GM21515 (cell line): ENCODE measurements at regions not wholly inside any gene's neighbourhood (a gene's known extent, or its start where the extent isn't known, plus 50 kb on each side); places are given as distances from the start of the nearest gene placed in this dataset.

Experiments
- ATAC-seq: cut with Tn5 transposase; IDR thresholded peaks from one replicate; pipeline ENCODE4 v1.9.1; 2021; ENCODE audit not compliant: unreplicated experiment

GRCh38 chr2:144698156-144698555 is 178.2 kb upstream of the ZEB2 start:
- no peak for ATAC-seq

GRCh38 chr2:144695657-144696056 is 175.7 kb upstream of the ZEB2 start:
- no peak for ATAC-seq

GRCh38 chr2:144694456-144694855 is 174.5 kb upstream of the ZEB2 start:
- no peak for ATAC-seq

DNA sequence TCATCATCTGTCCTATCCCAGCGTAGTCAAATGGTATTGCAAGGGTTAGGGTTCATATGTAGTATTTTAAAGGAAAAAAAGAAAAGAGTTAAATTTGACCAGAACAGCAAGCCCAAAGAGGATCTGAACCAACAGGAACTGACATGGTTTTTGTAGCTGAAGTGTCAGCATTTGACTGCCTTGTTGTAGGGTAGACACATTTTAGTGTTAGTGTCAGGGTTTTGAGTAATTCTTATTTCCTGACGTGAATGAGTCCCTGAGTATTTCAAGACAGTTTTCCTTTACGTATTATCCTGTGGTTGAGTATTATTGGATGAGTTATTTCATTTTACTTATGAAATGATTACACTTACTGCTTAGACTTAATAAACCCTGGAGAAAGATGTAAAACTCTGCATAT is 173.3 kb upstream of the ZEB2 start:
- no peak for ATAC-seq

- ATAC-seq = no peak
These were observed 172.7 kb upstream of the ZEB2 start for GRCh38 chr2:144692661-144693060.

DNA sequence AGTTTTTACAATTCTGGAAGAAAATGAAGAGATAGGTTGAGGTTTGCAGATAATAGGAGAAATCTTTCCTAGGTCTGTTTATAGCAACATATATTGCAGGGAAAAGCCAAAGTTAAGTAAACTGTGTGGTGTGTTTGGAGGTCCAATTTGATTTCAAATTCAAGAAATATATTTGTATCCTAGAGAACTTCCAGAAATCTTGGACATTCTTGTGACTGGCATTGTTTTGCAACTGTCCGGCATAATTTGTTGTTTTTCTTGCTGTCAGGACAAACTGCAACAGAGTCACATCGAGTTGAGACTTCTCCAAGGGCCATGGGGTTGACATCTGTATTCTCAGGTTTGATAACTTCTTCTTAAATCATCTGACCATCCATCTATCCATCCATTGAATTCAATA is 170.9 kb upstream of the ZEB2 start:
- ATAC-seq = no peak

GRCh38 chr2:144686518-144687215 is 166.7 kb upstream of the ZEB2 start:
- no peak for ATAC-seq

DNA sequence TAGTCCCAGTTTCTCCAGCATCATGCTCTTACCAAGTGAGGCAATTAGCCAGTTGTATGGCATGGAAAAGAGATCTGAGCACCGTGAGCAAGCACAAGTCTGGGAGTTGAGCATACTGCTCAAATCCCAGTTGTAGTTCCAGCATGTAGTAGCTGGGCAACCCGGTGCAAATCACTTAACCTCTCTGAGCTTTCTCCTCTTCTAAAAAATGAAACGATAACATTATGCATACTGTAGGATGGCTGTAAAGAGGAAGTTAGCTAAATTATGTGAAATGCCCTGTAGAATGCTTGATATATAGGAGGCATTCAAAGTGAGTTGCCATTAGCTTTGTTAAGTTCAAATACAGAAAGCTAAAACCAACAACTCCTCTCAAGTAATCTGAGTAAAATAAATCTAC is 164.0 kb upstream of the ZEB2 start:
- no peak for ATAC-seq

DNA sequence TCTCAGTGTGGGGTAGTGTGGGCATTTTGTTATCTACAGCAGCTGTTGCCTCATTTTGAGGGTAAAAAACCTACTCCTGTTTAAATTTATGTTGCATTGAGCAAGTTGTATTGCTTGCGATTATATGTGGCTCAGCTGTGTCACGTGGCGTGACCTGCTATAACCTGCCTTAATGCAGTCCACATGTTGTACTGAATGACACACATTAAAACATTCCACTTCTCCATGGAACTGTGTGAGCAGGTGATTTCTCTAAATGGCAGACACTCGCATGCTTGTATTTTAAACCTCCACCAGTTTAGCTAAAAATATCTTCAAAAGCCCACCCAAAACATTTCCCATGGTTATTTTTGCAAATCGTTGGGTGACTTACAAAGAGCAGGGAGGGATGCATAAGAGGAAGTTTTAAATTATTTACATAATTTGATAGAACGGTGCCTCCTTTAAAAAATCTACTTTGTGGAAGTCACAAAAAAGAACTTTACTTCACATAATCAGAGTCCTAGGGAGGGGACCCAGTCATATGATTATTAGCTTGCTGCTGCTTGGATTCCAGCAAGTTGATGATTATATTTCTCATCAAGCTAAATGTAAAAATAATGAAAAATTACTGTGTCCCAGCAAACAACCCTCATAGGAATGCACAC is 163.3 kb upstream of the ZEB2 start:
- no peak for ATAC-seq

DNA sequence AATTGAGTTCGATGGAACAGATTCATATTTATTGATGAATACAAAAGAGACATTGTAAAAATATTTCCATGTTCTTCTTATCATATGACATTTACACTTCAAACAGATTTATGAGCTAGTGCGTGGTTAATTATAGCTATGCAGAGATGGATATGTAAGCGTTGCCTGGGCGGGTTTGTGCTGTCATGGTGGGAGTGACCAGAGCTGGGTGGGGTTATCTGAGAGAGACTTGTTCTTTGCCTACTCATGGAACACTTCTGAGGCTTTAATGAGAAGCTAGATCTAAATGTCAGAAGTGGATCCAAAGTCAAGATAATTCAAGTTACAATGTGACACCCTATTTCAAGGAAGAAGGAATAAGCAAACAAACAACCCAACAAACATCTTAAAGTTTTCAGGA is 162.3 kb upstream of the ZEB2 start:
- ATAC-seq = no peak

DNA sequence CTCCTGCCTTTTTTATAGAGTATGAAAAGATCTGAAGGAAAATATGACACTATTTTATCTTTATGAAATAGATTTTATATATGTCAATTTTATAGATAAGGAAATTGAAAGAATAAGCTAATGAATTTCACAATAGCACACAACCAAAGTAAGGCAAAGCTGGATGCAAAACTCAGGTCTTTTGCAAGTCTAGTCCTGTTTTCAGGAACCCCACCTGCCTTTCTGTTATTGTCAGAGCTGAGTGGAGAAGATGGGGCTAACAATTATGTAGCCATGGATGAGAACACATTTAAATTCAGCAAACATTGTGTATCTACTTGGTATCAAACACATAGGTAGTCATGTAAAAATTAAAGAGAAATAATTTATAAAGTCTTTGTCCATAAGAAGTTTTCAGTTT is 161.5 kb upstream of the ZEB2 start:
- ATAC-seq = no peak

DNA sequence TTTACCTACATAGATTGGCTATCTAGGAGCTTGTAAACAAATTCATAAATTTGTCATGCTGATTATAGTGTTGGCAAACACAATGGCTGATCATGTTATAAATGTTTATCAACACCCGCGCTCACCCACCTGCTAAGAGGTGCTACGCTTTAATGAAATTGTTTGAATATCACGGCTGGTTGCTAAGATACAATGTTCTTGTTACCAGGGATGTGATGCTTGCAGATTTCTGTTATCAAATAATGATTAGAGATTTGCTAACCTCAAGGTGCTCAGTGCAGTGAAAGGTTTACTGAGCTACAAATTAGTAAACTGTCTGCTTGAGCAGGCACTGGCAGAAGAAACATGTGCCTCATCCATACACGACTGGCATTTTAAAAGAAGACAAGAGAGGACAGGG is 160.0 kb upstream of the ZEB2 start:
- no peak for ATAC-seq

GRCh38 chr2:144678736-144679135 is 158.8 kb upstream of the ZEB2 start:
- ATAC-seq = no peak

GRCh38 chr2:144675731-144676130 is 155.8 kb upstream of the ZEB2 start:
- ATAC-seq = no peak

DNA sequence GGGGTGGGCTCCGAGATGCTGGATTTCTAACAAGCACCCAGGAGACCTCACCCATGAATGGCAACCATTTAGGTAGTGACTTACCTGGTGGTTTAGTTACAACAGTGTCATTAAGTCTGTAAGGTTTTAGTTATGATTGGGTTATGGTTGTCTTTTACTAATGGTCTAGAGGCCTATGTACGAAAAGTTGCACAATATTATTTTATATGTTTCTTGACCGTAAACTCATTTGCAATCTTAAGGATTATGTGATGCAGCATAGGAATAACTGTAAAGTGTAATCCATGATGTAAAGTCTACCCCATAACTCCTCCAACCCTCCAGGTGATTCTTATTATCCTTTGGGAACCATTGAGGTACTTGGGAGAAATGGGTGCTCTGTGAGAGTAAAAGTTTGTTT is 155.4 kb upstream of the ZEB2 start:
- ATAC-seq = no peak

- ATAC-seq = no peak
These were observed 154.2 kb upstream of the ZEB2 start for GRCh38 chr2:144674071-144674470.

DNA sequence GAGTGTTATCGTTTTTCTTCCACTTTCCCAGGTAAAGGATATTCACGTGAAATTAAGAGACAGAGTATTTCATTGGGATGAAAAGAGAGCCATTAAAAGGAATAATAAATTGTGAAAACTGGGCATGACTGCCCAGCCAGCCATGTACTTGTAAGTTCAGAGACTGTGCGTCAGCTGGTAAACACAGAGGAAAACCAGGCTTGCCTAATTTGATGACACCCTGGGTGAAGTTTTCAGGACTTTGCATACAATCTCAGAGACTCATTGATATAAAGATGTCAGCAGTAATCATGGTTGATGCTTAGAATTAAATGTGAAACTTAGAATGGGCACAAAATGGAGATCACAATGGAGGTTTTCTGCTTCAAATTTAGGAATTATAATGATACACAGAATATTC is 153.5 kb upstream of the ZEB2 start:
- ATAC-seq = no peak

DNA sequence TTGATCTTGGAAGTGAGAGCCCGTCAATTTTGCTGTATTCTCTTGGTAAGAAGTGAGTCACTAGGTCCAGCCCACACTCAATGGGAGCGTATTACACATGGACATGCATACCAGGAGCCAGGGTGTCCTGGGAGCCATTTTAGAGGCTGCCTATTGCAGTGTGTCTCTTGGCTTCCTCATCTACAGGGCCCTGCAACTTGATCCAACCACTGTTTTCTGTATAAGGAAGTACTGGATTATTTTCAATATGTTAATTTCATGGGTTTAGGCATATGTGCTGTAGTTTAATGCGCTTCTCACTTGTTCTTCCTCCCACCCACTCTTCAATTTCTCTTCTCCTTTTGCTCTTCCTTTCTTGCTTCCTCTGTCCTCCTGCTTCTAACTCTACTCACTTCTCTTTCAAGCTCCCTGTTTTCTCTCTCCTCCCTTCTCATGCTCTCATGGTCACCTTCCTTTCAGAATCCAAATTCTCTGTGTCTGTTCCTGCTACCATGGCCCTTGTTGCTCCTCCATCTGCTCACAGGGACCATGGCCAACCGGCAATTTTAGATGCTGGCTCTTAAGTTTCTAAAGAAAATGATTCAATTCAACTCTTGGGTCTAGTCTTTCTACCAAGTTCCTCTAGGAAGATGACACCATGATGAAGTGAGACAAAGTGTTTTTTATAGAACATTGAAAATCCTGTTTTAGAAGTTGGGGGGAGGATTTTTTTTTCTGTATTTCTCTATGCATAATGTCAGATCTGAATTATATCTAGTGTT is 152.0 kb upstream of the ZEB2 start:
- no peak for ATAC-seq

DNA sequence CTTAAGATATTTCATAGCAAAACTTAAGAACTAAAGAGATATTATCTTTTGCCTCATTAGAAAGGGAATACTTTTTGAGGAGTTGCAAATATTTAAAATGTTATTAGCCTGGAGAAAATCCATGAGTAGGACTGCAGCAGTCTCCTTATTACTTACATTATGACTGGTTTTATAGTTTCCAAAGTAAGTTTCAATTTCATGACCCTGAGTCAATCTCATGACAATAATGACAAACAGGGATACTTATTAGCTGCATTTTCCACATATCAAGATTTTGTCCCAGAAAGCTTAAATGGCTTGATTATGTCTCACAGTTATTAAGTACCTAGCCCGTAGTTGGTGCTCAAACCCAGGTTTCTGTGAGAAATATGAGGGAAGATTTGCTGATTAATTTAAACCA is 150.8 kb upstream of the ZEB2 start:
- ATAC-seq = no peak

GRCh38 chr2:144670080-144670479 is 150.2 kb upstream of the ZEB2 start:
- ATAC-seq = no peak

DNA sequence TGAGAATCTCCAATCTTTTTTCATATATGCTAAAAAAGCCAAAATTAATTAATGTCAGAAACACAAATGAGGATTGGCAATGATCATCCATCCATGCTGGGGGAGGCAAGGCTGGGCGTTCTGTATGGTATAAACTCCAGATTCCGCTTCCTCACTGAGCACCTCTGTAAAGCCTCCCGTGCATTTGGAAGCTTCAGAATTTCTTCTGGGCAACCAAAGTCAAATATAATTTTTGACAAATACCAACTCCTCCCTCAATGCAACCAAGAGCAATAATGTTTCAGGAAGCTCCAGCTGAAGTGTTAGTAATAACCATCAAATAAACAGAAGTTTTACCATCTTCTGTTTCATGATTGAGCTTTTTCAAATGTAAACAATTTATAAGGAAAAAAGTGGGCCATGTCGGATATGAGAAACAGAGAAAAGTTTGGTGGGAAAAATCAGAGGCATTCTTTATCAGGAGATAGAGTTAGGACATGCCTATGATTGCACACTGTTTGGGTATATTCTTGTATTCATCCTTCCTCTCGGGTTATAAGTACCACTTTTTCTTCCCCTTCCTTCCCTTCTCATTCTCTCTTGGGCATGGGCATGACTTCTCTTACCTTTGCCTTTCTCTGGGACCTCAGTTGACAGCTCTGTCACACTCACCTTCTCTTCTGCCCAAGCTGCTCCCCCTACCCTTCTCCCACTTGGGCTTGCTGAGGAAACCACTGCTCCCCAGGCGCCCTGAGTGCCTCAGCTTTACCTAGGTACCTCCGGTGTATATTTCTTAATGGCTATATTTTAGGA is 149.5 kb upstream of the ZEB2 start:
- no peak for ATAC-seq
